Bronchial epithelial cell (primary cell): ENCODE measurements at regions not wholly inside any gene's neighbourhood (a gene's known extent, or its start where the extent isn't known, plus 50 kb on each side); places are given as distances from the start of the nearest gene placed in this dataset.
A peak's percentile ranks its signal among the peaks of the same experiment; 100 is the strongest.

Experiments used
- DNase-seq: peaks from one replicate; pipeline ENCODE4 v3.0.0-alpha.2; 2010; ENCODE audit warnings: low read depth
- FAIRE-seq: peaks from 2 replicates; lab custom pipeline; 2011; peaks lifted over from hg19 to GRCh38; lab: Jason Lieb, UNC
- H3K27me3 ChIP-seq: 2 replicates; pipeline ENCODE4 v1.5.1; 2011; ENCODE audit warnings: low read length; ENCODE audit not compliant: control insufficient read depth, insufficient read depth
- H3K36me3 ChIP-seq: 2 replicates; pipeline ENCODE4 v1.5.1; 2011; ENCODE audit warnings: low read length; ENCODE audit not compliant: control insufficient read depth, insufficient read depth
- H3K4me3 ChIP-seq: 2 replicates; pipeline ENCODE4 v1.5.1; 2011; ENCODE audit warnings: mild to moderate bottlenecking, low read depth, low read length, control low read depth
- TF ChIP-seq, protein P1 (sequence below): IDR thresholded peaks from 2 replicates; pipeline ENCODE4 v1.5.1; 2011; ENCODE audit warnings: mild to moderate bottlenecking, moderate library complexity, low read length, control low read depth, inconsistent platforms; ENCODE audit not compliant: insufficient read depth, severe bottlenecking

DNA sequence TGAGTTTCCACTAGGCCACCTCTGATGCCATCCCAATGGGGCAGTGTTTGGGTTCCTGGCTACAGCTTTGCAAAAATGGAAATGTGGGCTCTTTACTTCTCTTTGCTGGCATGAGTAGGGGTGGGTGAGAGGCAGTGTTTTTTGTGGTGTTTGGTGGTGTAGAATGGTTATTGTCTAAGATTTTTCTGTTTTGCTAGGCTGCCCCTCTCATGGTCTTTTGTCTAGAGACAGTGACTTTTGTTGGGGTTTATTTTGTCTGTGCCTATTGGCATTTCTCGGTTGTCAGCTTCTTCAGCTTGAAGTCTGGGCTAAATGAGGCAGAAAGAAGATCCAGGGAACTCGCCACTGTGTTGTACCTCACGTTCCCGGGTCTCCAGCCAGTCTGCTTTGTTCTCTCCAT is 112.1 kb downstream of the CENPF start:
- no peaks in the 10 kb centered on the region for H3K36me3 ChIP-seq
- peaks cover 6% of the 10 kb centered on the region for H3K27me3 ChIP-seq
- FAIRE-seq (no peak), DNase-seq (no peak)
- TF ChIP-seq, protein P1, sequence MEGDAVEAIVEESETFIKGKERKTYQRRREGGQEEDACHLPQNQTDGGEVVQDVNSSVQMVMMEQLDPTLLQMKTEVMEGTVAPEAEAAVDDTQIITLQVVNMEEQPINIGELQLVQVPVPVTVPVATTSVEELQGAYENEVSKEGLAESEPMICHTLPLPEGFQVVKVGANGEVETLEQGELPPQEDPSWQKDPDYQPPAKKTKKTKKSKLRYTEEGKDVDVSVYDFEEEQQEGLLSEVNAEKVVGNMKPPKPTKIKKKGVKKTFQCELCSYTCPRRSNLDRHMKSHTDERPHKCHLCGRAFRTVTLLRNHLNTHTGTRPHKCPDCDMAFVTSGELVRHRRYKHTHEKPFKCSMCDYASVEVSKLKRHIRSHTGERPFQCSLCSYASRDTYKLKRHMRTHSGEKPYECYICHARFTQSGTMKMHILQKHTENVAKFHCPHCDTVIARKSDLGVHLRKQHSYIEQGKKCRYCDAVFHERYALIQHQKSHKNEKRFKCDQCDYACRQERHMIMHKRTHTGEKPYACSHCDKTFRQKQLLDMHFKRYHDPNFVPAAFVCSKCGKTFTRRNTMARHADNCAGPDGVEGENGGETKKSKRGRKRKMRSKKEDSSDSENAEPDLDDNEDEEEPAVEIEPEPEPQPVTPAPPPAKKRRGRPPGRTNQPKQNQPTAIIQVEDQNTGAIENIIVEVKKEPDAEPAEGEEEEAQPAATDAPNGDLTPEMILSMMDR, result no peak
- no peak overlapping the region for H3K4me3 ChIP-seq

DNA sequence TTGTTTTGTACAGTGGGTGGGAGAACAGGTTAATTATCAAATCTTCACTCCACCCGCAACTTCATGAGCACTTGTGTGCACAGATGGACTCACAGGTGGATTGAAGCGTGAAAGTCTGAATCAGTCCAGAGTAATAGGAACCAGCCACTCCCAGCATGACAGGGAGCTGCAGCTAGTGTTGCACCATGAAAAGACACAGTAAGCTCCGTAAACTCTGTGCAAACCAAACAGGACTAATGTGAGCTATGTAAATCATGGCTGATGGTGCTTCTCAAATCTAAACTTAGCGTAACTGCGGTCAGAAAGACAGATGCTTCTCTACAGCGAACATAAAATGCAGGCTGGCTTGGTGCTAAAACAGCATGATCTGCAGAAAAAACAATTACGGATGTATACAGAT is 114.4 kb downstream of the CENPF start:
- Histone ChIP-seq H3K27me3 (peaks cover 6% of the 10 kb centered on the region), H3K36me3 (no peaks in the 10 kb centered on the region), H3K4me3 (no peak overlapping the region)
- TF ChIP-seq, protein P1, result no peak
- FAIRE-seq, result no peak
- DNase-seq, result peak; percentile 17

DNA sequence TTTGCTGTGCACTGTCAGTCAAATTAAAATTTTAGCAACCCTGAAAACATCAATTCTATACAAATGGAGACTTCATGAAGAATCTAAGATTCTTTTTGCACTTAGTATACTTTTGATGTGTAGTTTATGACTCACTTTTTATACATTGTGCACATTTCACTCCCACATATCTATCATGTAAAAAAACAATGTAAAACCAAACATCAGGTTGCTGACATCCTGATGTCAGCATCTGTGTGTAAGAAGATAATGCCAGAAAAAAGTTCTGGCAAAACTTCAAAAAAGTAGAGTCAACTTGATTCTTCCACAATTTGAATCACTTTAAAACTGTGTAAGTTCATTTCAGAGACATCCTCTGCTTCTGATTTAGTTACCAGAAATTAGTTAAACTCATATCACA is 115.7 kb downstream of the CENPF start:
- H3K4me3 ChIP-seq, result no peak overlapping the region
- FAIRE-seq (no peak), DNase-seq (peak; percentile 62)
- no peaks in the 10 kb centered on the region for H3K36me3 ChIP-seq
- H3K27me3 ChIP-seq, result peaks cover 6% of the 10 kb centered on the region
- TF ChIP-seq, protein P1, result no peak

DNA sequence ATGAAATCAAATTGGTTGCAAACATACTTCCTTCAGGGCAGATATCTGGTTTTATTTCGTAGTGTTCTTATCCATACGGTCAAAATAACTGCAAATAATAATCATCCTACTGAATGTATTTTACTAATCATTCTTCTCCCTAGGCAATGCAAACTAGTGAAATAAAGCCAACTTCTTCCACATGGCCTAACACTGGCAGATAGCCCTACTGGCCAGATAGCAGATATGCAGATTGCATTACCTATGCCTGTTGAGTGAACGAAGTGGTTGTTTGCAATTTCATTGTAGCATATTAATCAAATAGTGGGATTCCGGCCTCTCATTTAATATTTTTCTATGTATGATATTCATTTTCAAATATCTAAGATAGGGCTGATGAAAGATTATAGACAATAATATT is 116.2 kb downstream of the CENPF start:
- no peak overlapping the region for H3K4me3 ChIP-seq
- FAIRE-seq, result no peak

DNA sequence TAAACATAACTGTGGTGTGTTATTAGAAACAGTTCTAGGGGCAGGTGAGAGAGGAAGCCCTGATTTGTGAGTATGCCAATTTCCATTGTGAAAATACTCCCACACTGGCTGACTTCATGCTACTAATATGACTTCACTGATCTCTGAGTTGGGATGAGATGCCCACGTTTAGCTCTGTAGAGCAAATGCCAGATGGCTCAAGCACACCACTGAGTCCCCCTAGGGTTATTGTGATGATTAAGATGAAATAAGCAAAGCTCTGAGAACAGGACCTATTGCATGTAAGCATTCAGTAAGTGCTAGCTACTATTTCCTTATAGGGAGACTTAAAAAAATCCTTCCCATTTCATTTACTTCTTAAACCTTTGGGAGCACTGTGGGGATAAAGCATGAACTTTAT is 117.6 kb downstream of the CENPF start:
- peaks cover 3% of the 10 kb centered on the region for H3K27me3 ChIP-seq
- H3K4me3 ChIP-seq, result no peak overlapping the region
- DNase-seq, result no peak
- TF ChIP-seq, protein P1, result no peak
- no peaks in the 10 kb centered on the region for H3K36me3 ChIP-seq
- FAIRE-seq, result no peak

More for the DNA sequence above, 116.2 kb downstream of the CENPF start:
- TF ChIP-seq, protein P1, result no peak
- H3K36me3 ChIP-seq, result no peaks in the 10 kb centered on the region
- no peak for DNase-seq
- peaks cover 6% of the 10 kb centered on the region for H3K27me3 ChIP-seq

DNA sequence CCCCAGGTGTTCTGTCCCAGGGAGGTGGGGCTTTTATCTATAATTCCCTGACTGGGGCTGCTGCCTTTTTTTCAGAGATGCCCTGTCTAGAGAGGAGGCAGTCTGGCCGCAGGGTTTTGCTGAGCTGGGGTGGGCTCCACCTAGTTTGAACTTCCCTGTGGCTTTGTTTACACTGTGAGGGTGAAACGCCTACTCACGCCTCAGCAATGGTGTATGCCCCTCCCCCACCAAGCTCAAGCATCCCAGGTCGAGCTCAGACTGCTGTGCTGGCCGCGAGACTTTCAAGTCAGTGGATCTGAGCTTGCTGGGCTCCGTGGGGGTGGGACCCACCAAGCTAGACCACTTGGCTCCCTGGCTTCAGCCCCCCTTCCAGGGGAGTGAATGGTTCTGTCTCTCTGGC is 124.3 kb downstream of the CENPF start:
- FAIRE-seq (no peak), DNase-seq (no peak)
- Histone ChIP-seq H3K36me3 (no peaks in the 10 kb centered on the region), H3K4me3 (no peak overlapping the region), H3K27me3 (no peaks in the 10 kb centered on the region)
- TF ChIP-seq, protein P1, result no peak
